ENCODE measurements at regions not wholly inside any gene's neighbourhood (a gene's known extent, or its start where the extent isn't known, plus 50 kb on each side); places are given as distances from the start of the nearest gene placed in this dataset.
"Not testable (repeated sequence)": the region's sequence is repeated elsewhere in the genome, so short reads cannot be mapped to it uniquely, and the experiment has no call there.

DNA sequence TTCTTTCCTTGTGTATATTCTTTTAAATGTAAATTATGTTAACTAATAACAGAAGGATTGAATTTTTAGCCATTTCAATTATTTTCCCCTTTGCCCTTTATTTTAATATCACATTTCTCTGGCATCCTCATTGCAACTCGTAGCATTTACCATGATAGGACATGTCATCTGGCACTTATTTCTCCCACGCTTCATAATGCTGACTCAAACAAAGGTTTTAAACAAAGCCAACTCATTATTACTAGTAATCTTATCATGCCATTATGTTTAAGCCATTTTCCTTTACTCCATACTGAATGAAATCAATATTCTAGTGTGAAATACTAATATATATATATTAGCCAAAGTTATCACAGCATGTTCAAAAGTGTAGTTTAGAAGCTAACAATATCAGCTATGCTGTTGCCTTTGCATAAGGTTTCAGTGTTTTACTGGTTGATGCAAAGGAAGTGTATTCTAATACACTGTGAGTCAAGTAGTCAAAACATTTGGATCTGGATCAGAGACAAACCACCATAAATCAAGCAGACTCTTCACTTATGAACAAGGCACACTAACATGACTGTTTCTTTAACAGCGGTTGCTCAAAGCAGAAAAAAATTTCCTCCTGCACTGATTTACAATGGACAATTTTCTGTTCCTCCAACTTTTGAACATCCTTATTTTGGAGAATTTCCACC is 281.6 kb downstream of the SLC7A11 start:
- no peak for DNase-seq
- Histone ChIP-seq H3K9me3 (ENCODE audit: control insufficient read depth, low read length) (no peaks in the 10 kb centered on the region), H3K27me3 (ENCODE audit: control insufficient read depth in 1 of 2, insufficient read depth in 2 of 2, low read length in 1 of 2) (no peaks in the 10 kb centered on the region), H3K4me3 (ENCODE audit: low read length in 2 of 2) (no peak overlapping the region), H3K27ac (ENCODE audit: low read depth in 1 of 2, low read length in 2 of 2) (no peak overlapping the region), H3K36me3 (ENCODE audit: control insufficient read depth in 1 of 2, insufficient read depth in 2 of 2, low read length in 1 of 2) (no peaks in the 10 kb centered on the region), H3K4me1 (ENCODE audit: control insufficient read depth in 1 of 2, insufficient read depth in 2 of 2, low read length in 2 of 2) (no peaks in the 10 kb centered on the region)
- ATAC-seq (ENCODE audit: low FRiP score), result no peak
- intact Hi-C loops (cut with DNase I), result no loop called here
- 57 to 64% methylated on average over 3 of the region's 3 CpGs for WGBS, 2 donors

DNA sequence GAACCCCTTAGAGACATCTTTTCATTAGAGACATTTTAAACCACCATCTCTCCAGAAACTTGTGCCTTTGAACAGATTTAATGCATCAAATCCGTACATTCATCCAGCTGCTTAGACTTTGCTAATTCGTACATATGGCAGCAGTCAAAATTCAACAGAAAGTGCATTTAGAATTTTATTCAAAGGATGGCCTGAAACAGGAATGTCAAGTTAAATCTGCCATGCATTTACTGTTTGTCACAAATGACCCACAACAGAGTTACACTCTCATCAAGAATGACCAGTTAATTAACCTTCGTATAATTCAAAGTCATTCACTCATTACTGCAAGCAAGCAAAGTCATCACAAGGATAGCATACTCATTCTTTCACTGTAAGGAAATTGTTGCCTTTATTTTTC is 284.3 kb downstream of the SLC7A11 start:
- no peak overlapping the region for H3K4me3 ChIP-seq (ENCODE audit: low read length in 2 of 2)
- H3K36me3 ChIP-seq (ENCODE audit: control insufficient read depth in 1 of 2, insufficient read depth in 2 of 2, low read length in 1 of 2), result no peaks in the 10 kb centered on the region
- no peak overlapping the region for H3K27ac ChIP-seq (ENCODE audit: low read depth in 1 of 2, low read length in 2 of 2)
- intact Hi-C loops (cut with DNase I), result no loop called here
- no peak for DNase-seq
- 85 to 88% methylated on average over 3 of the region's 3 CpGs for WGBS, 2 donors
- no peaks in the 10 kb centered on the region for H3K27me3 ChIP-seq (ENCODE audit: control insufficient read depth in 1 of 2, insufficient read depth in 2 of 2, low read length in 1 of 2)
- no peak for ATAC-seq (ENCODE audit: low FRiP score)
- no peaks in the 10 kb centered on the region for H3K4me1 ChIP-seq (ENCODE audit: control insufficient read depth in 1 of 2, insufficient read depth in 2 of 2, low read length in 2 of 2)
- H3K9me3 ChIP-seq (ENCODE audit: control insufficient read depth, low read length), result no peaks in the 10 kb centered on the region

DNA sequence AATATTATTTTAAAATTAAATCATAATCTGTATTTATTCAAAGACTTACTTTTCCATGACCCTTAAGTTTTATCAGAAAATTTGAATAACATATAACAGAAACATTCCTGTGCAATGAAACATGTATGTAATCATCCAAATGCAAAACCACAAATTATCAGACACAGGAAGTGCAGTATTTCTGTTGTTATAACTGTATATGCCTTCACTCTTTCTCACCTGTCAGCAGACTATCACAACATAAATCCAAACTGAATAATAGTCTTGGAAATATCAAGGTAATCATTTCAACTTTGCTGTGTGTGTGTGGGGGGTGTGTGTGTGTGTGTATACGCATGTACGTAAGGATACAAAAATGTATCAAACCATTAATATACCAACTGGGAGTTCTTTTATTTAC is 285.9 kb downstream of the SLC7A11 start:
- no peaks in the 10 kb centered on the region for H3K27me3 ChIP-seq (ENCODE audit: control insufficient read depth in 1 of 2, insufficient read depth in 2 of 2, low read length in 1 of 2)
- no peak overlapping the region for H3K27ac ChIP-seq (ENCODE audit: low read depth in 1 of 2, low read length in 2 of 2)
- H3K4me3 ChIP-seq (ENCODE audit: low read length in 2 of 2), result no peak overlapping the region
- H3K9me3 ChIP-seq (ENCODE audit: control insufficient read depth, low read length), result no peaks in the 10 kb centered on the region
- no peaks in the 10 kb centered on the region for H3K4me1 ChIP-seq (ENCODE audit: control insufficient read depth in 1 of 2, insufficient read depth in 2 of 2, low read length in 2 of 2)
- ATAC-seq (ENCODE audit: low FRiP score) (no peak), DNase-seq (no peak)
- 92 to 96% methylated on average over 2 of the region's 2 CpGs for WGBS, 2 donors
- no peaks in the 10 kb centered on the region for H3K36me3 ChIP-seq (ENCODE audit: control insufficient read depth in 1 of 2, insufficient read depth in 2 of 2, low read length in 1 of 2)
- intact Hi-C loops (cut with DNase I), result no loop called here

DNA sequence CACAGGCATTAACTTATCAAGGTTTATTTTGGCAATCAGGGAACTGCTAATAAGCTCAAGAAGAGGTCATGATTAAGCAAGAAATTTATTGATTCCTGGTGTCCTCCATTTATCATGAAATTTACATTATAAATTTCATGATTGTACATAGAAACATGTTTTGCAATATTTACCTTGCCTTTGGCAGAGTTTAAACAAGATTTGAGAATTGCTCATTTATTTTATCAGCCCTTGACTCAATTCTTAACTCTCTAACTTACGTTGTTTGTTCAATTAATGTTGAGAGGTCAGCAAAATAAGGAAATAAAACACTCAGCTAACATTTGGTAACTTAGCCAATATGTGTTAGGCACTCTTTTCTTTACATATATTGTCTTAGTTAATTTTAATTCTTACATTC is 286.6 kb downstream of the SLC7A11 start:
- ATAC-seq (ENCODE audit: low FRiP score), result no peak
- WGBS, 2 donors, result 71 to 85% methylated on average over 1 of the region's 1 CpG

DNA sequence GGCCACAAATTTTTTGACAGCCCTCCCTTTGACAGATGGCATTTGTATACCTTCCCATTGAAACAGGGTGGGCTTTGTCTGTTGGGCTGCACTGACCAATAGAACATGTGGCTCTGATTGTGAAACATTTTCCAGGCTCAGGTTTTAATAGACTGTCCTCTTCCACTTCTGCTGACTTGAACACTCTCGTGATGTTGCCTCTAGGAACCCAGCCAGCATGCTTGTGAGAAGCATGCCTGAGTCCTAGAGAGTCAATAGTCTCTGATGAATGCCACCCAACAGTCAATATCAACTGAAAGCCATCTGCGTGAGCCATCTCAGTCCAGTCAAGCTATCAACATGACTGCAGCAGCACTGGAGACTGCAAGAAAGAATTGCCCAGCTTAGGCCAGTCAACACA is 290.0 kb downstream of the SLC7A11 start:
- H3K27ac ChIP-seq (ENCODE audit: low read depth in 1 of 2, low read length in 2 of 2), result no peak overlapping the region
- no peaks in the 10 kb centered on the region for H3K4me1 ChIP-seq (ENCODE audit: control insufficient read depth in 1 of 2, insufficient read depth in 2 of 2, low read length in 2 of 2)
- DNase-seq (no peak), ATAC-seq (ENCODE audit: low FRiP score) (no peak)
- no peaks in the 10 kb centered on the region for H3K27me3 ChIP-seq (ENCODE audit: control insufficient read depth in 1 of 2, insufficient read depth in 2 of 2, low read length in 1 of 2)
- H3K4me3 ChIP-seq (ENCODE audit: low read length in 2 of 2), result no peak overlapping the region
- H3K36me3 ChIP-seq (ENCODE audit: control insufficient read depth in 1 of 2, insufficient read depth in 2 of 2, low read length in 1 of 2), result no peaks in the 10 kb centered on the region
- 56 to 61% methylated on average over 2 of the region's 2 CpGs for WGBS, 2 donors
- no peaks in the 10 kb centered on the region for H3K9me3 ChIP-seq (ENCODE audit: control insufficient read depth, low read length)
- intact Hi-C loops (cut with DNase I), result no loop called here

More for the DNA sequence above, 286.6 kb downstream of the SLC7A11 start:
- Histone ChIP-seq H3K27me3 (ENCODE audit: control insufficient read depth in 1 of 2, insufficient read depth in 2 of 2, low read length in 1 of 2) (no peaks in the 10 kb centered on the region), H3K9me3 (ENCODE audit: control insufficient read depth, low read length) (no peaks in the 10 kb centered on the region), H3K27ac (ENCODE audit: low read depth in 1 of 2, low read length in 2 of 2) (no peak overlapping the region), H3K36me3 (ENCODE audit: control insufficient read depth in 1 of 2, insufficient read depth in 2 of 2, low read length in 1 of 2) (no peaks in the 10 kb centered on the region), H3K4me3 (ENCODE audit: low read length in 2 of 2) (no peak overlapping the region), H3K4me1 (ENCODE audit: control insufficient read depth in 1 of 2, insufficient read depth in 2 of 2, low read length in 2 of 2) (no peaks in the 10 kb centered on the region)
- DNase-seq, result no peak
- intact Hi-C loops (cut with DNase I), result no loop called here

DNA sequence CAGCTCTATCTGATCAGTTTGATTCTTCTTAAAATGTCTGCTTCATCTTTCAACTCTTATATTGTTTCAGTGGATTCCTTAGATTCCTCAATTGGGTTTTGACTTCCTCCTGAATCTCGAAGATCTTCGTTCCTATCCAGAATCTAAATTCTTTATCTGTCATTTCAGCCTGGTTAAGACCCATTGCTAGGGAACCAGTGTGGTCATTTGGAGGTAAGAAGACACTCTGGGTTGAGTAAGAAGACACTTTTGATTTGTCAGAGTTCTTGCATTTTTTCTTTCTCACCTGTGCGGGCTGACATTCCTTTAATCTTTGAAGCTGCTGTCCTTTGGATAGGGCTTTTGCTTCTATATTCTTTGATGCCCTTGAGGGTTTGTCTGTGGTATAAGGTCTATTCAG is 291.9 kb downstream of the SLC7A11 start:
- H3K4me3 ChIP-seq (ENCODE audit: low read length in 2 of 2), result no peak overlapping the region
- no peaks in the 10 kb centered on the region for H3K9me3 ChIP-seq (ENCODE audit: control insufficient read depth, low read length)
- no peaks in the 10 kb centered on the region for H3K27me3 ChIP-seq (ENCODE audit: control insufficient read depth in 1 of 2, insufficient read depth in 2 of 2, low read length in 1 of 2)
- DNase-seq (no peak), ATAC-seq (ENCODE audit: low FRiP score) (no peak)
- intact Hi-C loops (cut with DNase I), result no loop called here
- 83 to 90% methylated on average over 3 of the region's 3 CpGs for WGBS, 2 donors
- H3K36me3 ChIP-seq (ENCODE audit: control insufficient read depth in 1 of 2, insufficient read depth in 2 of 2, low read length in 1 of 2), result no peaks in the 10 kb centered on the region
- no peaks in the 10 kb centered on the region for H3K4me1 ChIP-seq (ENCODE audit: control insufficient read depth in 1 of 2, insufficient read depth in 2 of 2, low read length in 2 of 2)
- no peak overlapping the region for H3K27ac ChIP-seq (ENCODE audit: low read depth in 1 of 2, low read length in 2 of 2)

DNA sequence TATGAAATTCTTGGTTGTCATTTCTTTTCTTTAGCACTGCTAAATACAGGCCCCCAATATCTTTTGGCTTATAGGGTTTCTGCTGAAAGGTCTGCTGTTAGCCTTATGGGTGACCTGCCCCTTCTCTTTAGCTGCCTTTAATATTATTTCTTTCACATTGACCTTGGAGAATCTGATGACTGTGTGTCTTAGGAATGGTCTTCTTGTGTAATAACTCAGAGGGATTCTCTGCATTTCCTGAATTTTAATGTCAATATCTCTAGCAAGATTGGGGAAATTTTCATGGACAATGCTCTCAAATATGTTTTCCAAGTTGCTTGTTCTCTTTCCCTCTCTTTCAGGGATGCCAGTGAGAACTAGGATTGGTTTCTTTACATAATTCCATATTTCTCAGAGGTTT is 292.4 kb downstream of the SLC7A11 start:
- Histone ChIP-seq H3K9me3 (ENCODE audit: control insufficient read depth, low read length) (no peaks in the 10 kb centered on the region), H3K4me1 (ENCODE audit: control insufficient read depth in 1 of 2, insufficient read depth in 2 of 2, low read length in 2 of 2) (no peaks in the 10 kb centered on the region), H3K4me3 (ENCODE audit: low read length in 2 of 2) (no peak overlapping the region), H3K36me3 (ENCODE audit: control insufficient read depth in 1 of 2, insufficient read depth in 2 of 2, low read length in 1 of 2) (no peaks in the 10 kb centered on the region), H3K27ac (ENCODE audit: low read depth in 1 of 2, low read length in 2 of 2) (no peak overlapping the region), H3K27me3 (ENCODE audit: control insufficient read depth in 1 of 2, insufficient read depth in 2 of 2, low read length in 1 of 2) (no peaks in the 10 kb centered on the region)
- DNase-seq, result no peak
- intact Hi-C loops (cut with DNase I), result no loop called here
- no peak for ATAC-seq (ENCODE audit: low FRiP score)

DNA sequence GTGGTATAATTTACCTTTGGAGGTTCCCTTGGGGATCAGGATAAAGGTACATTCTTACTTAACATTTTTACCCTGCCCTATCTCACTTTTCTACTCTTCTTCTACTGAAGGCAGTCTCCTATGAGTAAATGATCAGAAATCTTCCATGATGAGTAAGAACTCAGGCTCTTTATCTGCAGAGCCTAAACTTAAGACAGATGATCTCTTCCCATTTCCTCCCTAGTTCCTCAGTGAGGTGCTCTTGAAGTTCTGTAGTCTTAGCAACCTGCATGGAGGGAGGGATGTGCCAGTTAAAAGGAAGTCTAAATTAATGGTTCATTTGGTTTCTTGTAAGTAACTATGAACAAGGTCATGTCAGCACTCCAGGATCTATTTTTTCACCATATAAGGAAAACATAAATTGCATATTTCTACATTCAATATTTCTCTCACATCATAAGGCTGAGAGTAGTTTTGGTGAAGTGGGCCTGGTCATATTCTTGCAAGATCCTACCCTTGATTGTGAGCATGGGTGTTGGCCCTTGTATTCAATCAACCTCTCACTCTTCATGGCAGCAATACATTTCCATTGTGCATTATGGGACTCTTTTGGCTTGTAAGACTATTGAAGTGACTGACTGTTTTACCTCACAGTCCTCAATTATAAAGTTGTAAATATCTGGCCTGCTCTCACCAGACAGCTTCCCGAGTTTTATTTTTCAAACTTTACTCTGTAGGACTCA is 295.5 kb downstream of the SLC7A11 start:
- intact Hi-C loops (cut with DNase I), result no loop called here
- no peak overlapping the region for H3K27ac ChIP-seq (ENCODE audit: low read depth in 1 of 2, low read length in 2 of 2)
- WGBS, 2 donors, result 86 to 89% methylated on average over 1 of the region's 1 CpG

DNA sequence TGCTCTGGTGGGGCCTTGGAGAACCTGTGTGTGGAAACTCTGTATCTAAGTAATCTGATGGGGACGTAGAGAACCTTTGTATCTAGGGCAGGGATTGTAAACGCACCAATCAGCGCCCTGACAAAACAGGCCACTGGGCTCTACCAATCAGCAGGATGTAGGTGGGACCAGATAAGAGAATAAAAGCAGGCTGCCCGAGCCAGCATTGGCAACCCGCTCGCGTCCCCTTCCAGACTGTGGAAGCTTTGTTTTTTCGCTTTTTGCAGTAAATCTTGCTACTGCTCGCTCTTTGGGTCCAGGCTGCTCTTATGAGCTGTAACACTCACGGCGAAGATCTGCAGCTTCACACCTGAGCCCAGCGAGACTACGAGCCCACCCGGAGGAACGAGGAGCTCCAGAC is 299.3 kb downstream of the SLC7A11 start:
- DNase-seq; ATAC-seq (ENCODE audit: low FRiP score); H3K36me3 ChIP-seq (ENCODE audit: control insufficient read depth in 1 of 2, insufficient read depth in 2 of 2, low read length in 1 of 2); intact Hi-C loops (cut with DNase I); H3K27me3 ChIP-seq (ENCODE audit: control insufficient read depth in 1 of 2, insufficient read depth in 2 of 2, low read length in 1 of 2); H3K4me1 ChIP-seq (ENCODE audit: control insufficient read depth in 1 of 2, insufficient read depth in 2 of 2, low read length in 2 of 2); H3K4me3 ChIP-seq (ENCODE audit: low read length in 2 of 2); H3K9me3 ChIP-seq (ENCODE audit: control insufficient read depth, low read length); H3K27ac ChIP-seq (ENCODE audit: low read depth in 1 of 2, low read length in 2 of 2): not testable (repeated sequence)
- WGBS, 2 donors, result 92 to 96% methylated on average over 15 of the region's 15 CpGs

More for the DNA sequence above, 295.5 kb downstream of the SLC7A11 start:
- Histone ChIP-seq H3K4me3 (ENCODE audit: low read length in 2 of 2) (no peak overlapping the region), H3K27me3 (ENCODE audit: control insufficient read depth in 1 of 2, insufficient read depth in 2 of 2, low read length in 1 of 2) (no peaks in the 10 kb centered on the region), H3K36me3 (ENCODE audit: control insufficient read depth in 1 of 2, insufficient read depth in 2 of 2, low read length in 1 of 2) (no peaks in the 10 kb centered on the region), H3K9me3 (ENCODE audit: control insufficient read depth, low read length) (no peaks in the 10 kb centered on the region), H3K4me1 (ENCODE audit: control insufficient read depth in 1 of 2, insufficient read depth in 2 of 2, low read length in 2 of 2) (no peaks in the 10 kb centered on the region)
- no peak for ATAC-seq (ENCODE audit: low FRiP score)
- DNase-seq, result no peak
